Amniotic stem cell (primary cell): ENCODE measurements at regions not wholly inside any gene's neighbourhood (a gene's known extent, or its start where the extent isn't known, plus 50 kb on each side); places are given as distances from the start of the nearest gene placed in this dataset.

Experiments
- DNase-seq: peaks from one replicate; lab custom pipeline; 2025; lab: John Stamatoyannopoulos, UW

- peak; percentile 94 for DNase-seq
Measured at GRCh38 chr20:51335329-51335841, 207.1 kb downstream of the NFATC2 start.

- DNase-seq = no peak
Measured at GRCh38 chr20:51334609-51335008, 207.9 kb downstream of the NFATC2 start.

- no peak for DNase-seq
Measured at GRCh38 chr20:51333971-51334370, 208.5 kb downstream of the NFATC2 start.

DNA sequence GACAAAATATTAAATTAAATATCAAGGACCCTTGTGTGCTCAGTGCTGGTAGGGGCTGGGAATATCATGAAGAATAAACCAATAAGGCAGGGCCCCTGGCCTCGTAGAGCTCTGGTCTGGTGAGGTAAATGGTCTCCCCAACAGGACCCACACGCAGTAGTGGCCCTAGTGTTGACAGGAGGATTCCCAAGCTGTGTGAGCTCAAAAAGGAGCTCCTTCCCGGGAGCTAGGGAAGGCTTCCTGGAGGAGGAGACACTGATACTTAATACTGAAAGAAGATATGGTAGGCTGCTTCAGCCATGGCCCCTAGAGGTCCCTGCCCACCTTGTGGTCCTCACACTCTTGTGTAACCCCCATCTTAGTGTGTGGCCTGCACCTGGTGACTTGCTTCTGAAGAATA is 209.1 kb downstream of the NFATC2 start:
- DNase-seq = no peak

- DNase-seq = peak; percentile 23
Measured at GRCh38 chr20:51331481-51331880, 211.0 kb downstream of the NFATC2 start.

GRCh38 chr20:51329845-51330244 is 212.7 kb downstream of the NFATC2 start:
- DNase-seq = no peak

DNA sequence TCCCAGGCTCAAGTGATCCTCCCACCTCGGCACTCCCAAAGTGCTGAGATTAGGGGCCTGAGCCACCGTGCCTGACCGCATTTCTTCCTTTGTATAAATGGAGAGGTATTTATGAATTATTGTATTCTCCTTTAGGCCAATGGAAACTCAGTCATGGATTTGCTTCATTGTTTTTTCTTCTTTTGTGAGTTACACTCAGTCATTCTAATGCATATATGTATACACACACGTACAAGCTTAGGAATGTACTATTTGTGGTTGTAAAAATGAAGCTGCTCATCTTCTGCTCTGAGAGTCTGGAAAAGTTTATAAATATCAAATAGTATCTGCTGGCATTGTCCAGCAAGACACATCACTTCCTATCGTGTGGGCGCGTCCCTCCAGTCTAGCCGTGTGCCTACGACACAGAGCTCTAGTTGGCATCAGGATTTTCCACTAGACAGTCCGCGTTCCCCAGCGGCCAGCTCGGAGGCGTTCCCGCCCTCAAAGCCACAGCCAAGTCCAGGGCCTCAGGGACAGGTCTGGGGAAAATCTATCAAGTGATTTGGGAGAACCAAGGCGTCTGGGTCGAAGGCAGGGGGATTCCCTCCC is 215.2 kb downstream of the NFATC2 start:
- DNase-seq = peak; percentile 80

- DNase-seq = peak; percentile 37
Measured at GRCh38 chr20:51326201-51326819, 216.2 kb downstream of the NFATC2 start.

DNA sequence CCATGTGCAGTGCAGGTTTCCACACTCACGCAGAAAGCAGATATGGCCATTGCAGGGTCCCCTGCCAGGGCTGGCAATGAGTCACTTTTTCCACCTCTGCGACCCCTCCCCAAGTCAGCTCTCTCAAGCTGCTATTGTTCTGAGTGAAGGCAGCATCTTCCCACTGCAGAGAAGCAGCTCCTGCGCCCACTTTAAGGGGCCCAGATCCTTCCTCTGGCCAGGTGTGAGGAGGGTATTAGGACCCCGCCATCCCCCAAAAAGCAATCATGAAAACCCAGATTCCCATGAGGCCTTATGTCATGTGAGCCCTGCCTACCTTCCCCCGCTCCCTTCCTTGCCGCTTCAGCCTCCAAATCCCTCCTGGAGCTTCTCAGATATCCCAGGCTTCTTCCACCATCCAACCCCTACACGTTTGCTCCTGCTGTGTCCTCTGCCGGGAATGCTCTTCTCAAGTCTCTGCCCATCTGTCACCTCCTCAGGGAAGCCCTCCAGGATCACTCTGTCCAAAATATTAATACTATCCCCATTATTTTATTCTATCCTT is 220.3 kb downstream of the NFATC2 start:
- DNase-seq = no peak

DNA sequence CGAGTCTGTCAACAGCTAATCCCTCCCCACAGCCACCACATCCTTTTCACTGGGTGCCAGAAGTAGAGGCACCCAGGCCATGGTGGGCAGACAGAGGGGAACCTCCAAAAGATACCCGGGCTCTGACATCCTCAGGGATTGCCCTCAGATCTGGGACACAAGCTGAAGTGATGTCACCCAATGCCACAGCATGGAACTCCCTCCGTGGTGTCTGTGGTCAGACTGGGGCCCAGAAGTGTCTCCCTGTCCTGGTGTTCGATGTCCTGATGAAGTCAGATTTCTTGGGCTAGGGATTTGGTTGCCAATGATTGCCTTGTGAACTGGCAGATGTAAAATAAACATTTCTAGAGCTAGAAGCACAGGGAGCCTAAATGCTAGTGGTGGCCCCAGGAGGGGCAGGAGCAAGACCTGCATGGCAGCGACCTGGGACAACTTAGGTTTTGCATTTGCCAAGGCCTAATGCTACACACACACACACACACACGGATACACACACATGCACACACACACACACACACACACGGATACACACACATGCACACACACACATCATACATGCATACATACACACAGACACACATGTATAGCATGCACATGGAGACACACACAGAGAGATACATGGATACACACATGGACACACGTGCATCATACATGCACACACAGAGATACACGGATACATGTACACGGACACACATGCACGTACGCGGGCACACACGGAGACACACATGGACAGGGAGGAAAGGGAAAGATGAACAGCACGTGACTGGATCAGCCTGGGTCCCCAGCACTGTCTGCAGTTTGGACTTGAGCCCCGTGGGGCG is 221.0 kb downstream of the NFATC2 start:
- no peak for DNase-seq

- DNase-seq = no peak
Measured at GRCh38 chr20:51319522-51319921, 223.0 kb downstream of the NFATC2 start.

- DNase-seq = no peak
Measured at GRCh38 chr20:51318058-51318949, 224.2 kb downstream of the NFATC2 start.

DNA sequence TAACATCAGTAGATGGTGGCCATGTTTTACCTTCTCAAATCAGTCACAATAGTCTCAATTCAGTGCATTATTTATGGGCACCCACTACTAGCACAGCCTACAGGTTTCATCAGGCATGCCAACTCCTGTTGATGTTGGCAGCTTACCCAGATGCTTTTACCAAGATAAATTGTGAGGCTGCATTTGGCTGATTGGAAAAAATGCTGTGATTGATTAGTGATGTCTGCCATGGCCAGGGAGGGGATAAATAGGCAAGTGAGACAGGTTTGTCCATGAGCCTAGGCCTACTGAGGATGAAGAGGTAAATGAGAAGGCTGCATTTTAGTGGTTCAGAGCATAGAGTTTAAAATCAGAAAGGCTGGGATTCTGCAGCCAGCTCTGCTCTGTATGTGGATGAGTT is 227.1 kb downstream of the NFATC2 start:
- DNase-seq = no peak

DNA sequence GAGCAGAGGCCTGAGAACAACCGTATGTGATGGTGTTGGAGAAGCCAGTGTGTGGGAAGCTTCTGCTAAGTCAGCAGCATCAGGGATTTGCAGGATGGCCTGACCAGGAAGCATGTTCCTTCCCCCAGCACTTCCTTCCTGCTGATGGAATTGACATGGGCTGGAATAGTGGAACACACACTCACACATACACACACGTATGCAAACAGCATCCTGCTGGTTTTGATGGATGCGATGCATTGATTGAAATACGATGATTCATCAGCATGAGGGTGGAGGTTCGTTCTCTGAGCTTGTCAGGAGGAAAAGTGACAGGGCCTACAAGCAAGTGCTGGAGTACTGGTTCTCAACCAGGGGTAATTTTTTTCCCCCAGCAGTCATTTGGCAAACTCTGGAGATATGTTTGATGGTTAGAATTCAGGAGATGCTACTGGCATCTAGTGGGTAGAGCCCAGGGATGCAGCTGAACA is 229.1 kb downstream of the NFATC2 start:
- no peak for DNase-seq

DNA sequence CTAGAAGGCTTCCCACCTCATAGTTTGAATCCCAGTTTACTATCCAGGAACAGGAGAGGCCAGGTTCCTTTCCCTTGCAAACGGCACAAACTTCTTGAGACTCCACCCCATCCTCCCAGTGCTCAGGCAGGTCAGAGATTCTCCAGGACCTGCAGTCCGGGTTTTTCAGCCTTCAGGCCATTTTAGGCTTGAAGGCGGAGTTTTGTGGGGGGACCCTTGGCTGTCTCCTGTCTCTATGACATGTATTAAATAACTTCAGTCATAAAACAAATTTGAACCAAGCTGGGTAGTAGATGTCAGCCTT is 230.1 kb downstream of the NFATC2 start:
- no peak for DNase-seq

- DNase-seq = no peak
Measured at GRCh38 chr20:51311636-51312479, 230.7 kb downstream of the NFATC2 start.

DNA sequence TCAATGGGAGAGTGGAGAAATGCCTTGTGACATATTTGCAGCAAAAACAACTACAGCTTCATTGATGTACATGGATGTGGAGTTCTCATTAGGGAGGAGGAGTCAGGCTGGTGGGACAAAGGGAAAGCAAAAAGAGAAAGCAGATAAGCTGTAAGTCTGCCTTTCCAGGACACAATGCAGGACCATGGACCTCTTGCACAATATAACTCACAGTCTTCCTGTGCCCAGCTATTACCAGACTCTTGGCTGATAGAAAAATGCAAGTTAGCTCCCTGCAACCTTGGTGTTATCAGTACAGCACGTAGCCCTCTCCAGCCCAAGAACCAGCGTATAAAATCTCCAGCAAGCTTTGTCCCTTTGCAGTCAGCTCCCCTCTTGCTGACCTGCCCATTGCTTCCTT is 232.3 kb downstream of the NFATC2 start:
- no peak for DNase-seq

DNA sequence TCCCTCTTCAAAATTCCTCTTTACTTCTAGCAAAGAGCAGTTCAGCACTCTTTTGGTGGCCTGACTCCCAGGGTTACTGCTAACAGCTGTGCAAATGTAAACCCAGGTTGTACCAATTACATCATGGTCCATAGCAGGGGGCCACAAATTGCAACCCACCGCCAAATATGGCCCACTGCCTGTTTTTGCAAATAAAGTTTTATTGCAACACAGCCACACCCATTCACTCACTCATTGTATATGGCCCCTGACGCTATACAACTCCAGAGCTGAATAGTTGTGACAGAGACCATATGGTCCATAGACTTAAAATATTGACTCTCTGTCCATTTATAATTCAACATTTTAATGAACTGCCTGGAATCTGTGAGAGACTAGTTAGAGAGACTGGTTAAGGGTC is 233.4 kb downstream of the NFATC2 start:
- no peak for DNase-seq

GRCh38 chr20:51306521-51307358 is 235.8 kb downstream of the NFATC2 start:
- DNase-seq = peak; percentile 60

DNA sequence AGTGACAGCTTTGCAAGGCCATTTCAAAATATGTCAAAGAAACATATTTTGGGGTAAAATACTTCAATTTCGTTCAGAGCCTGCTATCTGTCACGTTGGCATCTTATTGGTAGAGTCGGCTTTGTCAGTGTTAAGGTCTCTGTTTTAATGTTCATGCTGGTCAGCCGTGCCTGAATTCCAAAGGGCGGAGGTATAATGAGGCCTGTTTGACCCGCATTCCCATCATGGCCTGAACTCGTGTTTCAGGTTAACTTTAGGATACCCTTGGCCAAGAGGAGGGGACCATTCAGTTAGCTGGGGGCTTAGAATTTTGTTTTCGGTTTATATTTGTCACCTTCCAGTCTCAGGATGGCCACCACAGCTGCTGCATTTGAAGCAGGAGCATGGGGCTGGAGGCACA is 236.4 kb downstream of the NFATC2 start:
- DNase-seq = no peak
